Smooth muscle cell (in vitro differentiated cells): ENCODE measurements at regions not wholly inside any gene's neighbourhood (a gene's known extent, or its start where the extent isn't known, plus 50 kb on each side); places are given as distances from the start of the nearest gene placed in this dataset.

Source experiments
- DNase-seq: peaks from one replicate; lab custom pipeline; 2025; ENCODE audit not compliant: unreplicated experiment; lab: John Stamatoyannopoulos, UW
- H2AFZ ChIP-seq: fragments of 200-600 bp; sonication (generic); 2 replicates; pipeline ENCODE4 v1.6.0; 2016; ENCODE audit warnings: antibody characterized with exemption, low read depth, mild to moderate bottlenecking
- H3F3A ChIP-seq: fragments of 200-600 bp; sonication (generic); 2 replicates; pipeline ENCODE4 v1.6.0; 2017; ENCODE audit warnings: antibody characterized with exemption, low read depth
- H3K27ac ChIP-seq: fragments of 200-600 bp; sonication (generic); 2 replicates; pipeline ENCODE4 v1.5.1; 2016; ENCODE audit warnings: low read depth, mild to moderate bottlenecking
- H3K27me3 ChIP-seq: fragments of 200-600 bp; sonication (generic); 2 replicates; pipeline ENCODE4 v1.6.1; 2016; ENCODE audit warnings: low read depth, mild to moderate bottlenecking
- H3K36me3 ChIP-seq: fragments of 200-600 bp; sonication (generic); 2 replicates; pipeline ENCODE4 v1.5.1; 2016; ENCODE audit warnings: low read depth
- H3K4me1 ChIP-seq: fragments of 200-600 bp; sonication (generic); 2 replicates; pipeline ENCODE4 v1.5.1; 2016; ENCODE audit warnings: low read depth
- H3K4me2 ChIP-seq: fragments of 200-600 bp; sonication (generic); 2 replicates; pipeline ENCODE4 v1.6.0; 2016; ENCODE audit warnings: mild to moderate bottlenecking
- H3K4me3 ChIP-seq: fragments of 200-600 bp; sonication (generic); 2 replicates; pipeline ENCODE4 v1.5.1; 2016; ENCODE audit warnings: mild to moderate bottlenecking
- H3K79me2 ChIP-seq: fragments of 200-600 bp; sonication (generic); 2 replicates; pipeline ENCODE4 v1.6.0; 2016; ENCODE audit warnings: low read depth, mild to moderate bottlenecking
- H3K9ac ChIP-seq: fragments of 200-600 bp; sonication (generic); 2 replicates; pipeline ENCODE4 v1.6.0; 2016; ENCODE audit warnings: low read depth
- H3K9me3 ChIP-seq: fragments of 200-600 bp; sonication (generic); replicated peaks from 2 replicates; pipeline ENCODE4 v1.5.1; 2016; ENCODE audit warnings: low read depth
- H4K20me1 ChIP-seq: fragments of 200-600 bp; sonication (generic); 2 replicates; pipeline ENCODE4 v1.6.0; 2016; ENCODE audit warnings: low read depth
- WGBS: methylation state at CpG from one replicate; pipeline ENCODE4 v1.1.7; 2016; ENCODE audit warnings: low lambda C conversion rate; 5-methylcytosine and 5-hydroxymethylcytosine counted together
- TF ChIP-seq, protein P1 (sequence below): fragments of 200-600 bp; sonication (generic); IDR thresholded peaks from 2 replicates; pipeline ENCODE4 v1.5.1; 2017; ENCODE audit warnings: borderline replicate concordance, mild to moderate bottlenecking, antibody characterized with exemption; ENCODE audit not compliant: insufficient read depth, poor library complexity, severe bottlenecking

DNA sequence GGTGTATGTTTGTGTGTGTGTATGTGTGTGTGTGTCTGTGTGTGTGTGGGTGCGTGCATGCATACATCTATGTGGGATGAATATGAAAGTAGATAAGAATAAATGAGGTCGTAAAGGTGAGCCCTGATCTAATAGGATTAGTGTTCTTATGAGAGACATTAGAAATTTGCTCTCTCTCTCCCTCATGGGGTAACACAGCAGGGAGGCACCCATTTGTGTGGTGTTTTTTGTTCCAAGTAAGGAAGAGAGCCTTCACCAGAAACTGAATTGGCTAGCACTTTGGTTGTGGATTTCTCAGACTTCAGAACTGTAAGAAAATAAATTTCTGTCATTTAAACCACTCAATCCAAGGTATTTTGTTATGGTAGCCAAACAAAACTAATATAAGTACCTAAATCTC, 353.7 kb upstream of the CHRM2 start:
- DNase-seq = no peak
- Histone ChIP-seq H3K36me3 (no peaks in the 10 kb centered on the region), H3K27ac (no peak overlapping the region), H3K4me1 (peaks cover 8% of the 10 kb centered on the region), H3K79me2 (no peaks in the 10 kb centered on the region), H3F3A (no peaks in the 10 kb centered on the region), H3K4me3 (no peak overlapping the region), H3K9ac (no peak overlapping the region), H3K9me3 (no peaks in the 10 kb centered on the region), H2AFZ (no peak overlapping the region), H4K20me1 (no peaks in the 10 kb centered on the region), H3K4me2 (no peak overlapping the region), H3K27me3 (no peaks in the 10 kb centered on the region)
- 96% methylated on average over 2 of the region's 2 CpGs for WGBS
- TF ChIP-seq, protein P1, sequence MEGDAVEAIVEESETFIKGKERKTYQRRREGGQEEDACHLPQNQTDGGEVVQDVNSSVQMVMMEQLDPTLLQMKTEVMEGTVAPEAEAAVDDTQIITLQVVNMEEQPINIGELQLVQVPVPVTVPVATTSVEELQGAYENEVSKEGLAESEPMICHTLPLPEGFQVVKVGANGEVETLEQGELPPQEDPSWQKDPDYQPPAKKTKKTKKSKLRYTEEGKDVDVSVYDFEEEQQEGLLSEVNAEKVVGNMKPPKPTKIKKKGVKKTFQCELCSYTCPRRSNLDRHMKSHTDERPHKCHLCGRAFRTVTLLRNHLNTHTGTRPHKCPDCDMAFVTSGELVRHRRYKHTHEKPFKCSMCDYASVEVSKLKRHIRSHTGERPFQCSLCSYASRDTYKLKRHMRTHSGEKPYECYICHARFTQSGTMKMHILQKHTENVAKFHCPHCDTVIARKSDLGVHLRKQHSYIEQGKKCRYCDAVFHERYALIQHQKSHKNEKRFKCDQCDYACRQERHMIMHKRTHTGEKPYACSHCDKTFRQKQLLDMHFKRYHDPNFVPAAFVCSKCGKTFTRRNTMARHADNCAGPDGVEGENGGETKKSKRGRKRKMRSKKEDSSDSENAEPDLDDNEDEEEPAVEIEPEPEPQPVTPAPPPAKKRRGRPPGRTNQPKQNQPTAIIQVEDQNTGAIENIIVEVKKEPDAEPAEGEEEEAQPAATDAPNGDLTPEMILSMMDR = no peak

- 73% methylated on average over 2 of the region's 2 CpGs for WGBS
- Histone ChIP-seq H3K79me2 (no peaks in the 10 kb centered on the region), H2AFZ (no peak overlapping the region), H3K27me3 (no peaks in the 10 kb centered on the region), H3K27ac (no peak overlapping the region), H3K4me1 (peaks cover 8% of the 10 kb centered on the region), H3K4me3 (no peak overlapping the region), H3F3A (no peaks in the 10 kb centered on the region), H4K20me1 (no peaks in the 10 kb centered on the region), H3K36me3 (no peaks in the 10 kb centered on the region), H3K9ac (no peak overlapping the region), H3K9me3 (no peaks in the 10 kb centered on the region), H3K4me2 (no peak overlapping the region)
- no peak for DNase-seq
- TF ChIP-seq, protein P1 = no peak
These were observed 354.7 kb upstream of the CHRM2 start for GRCh38 chr7:136513744-136514143.

GRCh38 chr7:136509466-136509865, 359.0 kb upstream of the CHRM2 start:
- H3K27me3 ChIP-seq = no peaks in the 10 kb centered on the region
- TF ChIP-seq, protein P1 = no peak
- no peaks in the 10 kb centered on the region for H4K20me1 ChIP-seq
- no peaks in the 10 kb centered on the region for H3K36me3 ChIP-seq
- peaks cover 5% of the 10 kb centered on the region for H3K4me1 ChIP-seq
- H3K4me3 ChIP-seq = no peak overlapping the region
- H3K79me2 ChIP-seq = no peaks in the 10 kb centered on the region
- no peak overlapping the region for H2AFZ ChIP-seq
- no peak overlapping the region for H3K27ac ChIP-seq
- no peak overlapping the region for H3K9ac ChIP-seq
- no peaks in the 10 kb centered on the region for H3F3A ChIP-seq
- 41% methylated on average over 3 of the region's 3 CpGs for WGBS
- no peak overlapping the region for H3K4me2 ChIP-seq
- no peaks in the 10 kb centered on the region for H3K9me3 ChIP-seq
- no peak for DNase-seq

- no peaks in the 10 kb centered on the region for H3K79me2 ChIP-seq
- H3K4me3 ChIP-seq = no peak overlapping the region
- H2AFZ ChIP-seq = no peak overlapping the region
- H3K9me3 ChIP-seq = no peaks in the 10 kb centered on the region
- WGBS = 50% methylated on average over 1 of the region's 1 CpG
- no peaks in the 10 kb centered on the region for H3K27me3 ChIP-seq
- H3K27ac ChIP-seq = no peak overlapping the region
- DNase-seq = no peak
- no peaks in the 10 kb centered on the region for H3F3A ChIP-seq
- TF ChIP-seq, protein P1 = no peak
- H4K20me1 ChIP-seq = no peaks in the 10 kb centered on the region
- H3K36me3 ChIP-seq = no peaks in the 10 kb centered on the region
- H3K4me1 ChIP-seq = no peaks in the 10 kb centered on the region
- peak overlapping the region; percentile 21 for H3K4me2 ChIP-seq
- no peak overlapping the region for H3K9ac ChIP-seq
These were observed 366.3 kb upstream of the CHRM2 start for GRCh38 chr7:136502162-136502561.
